GM12875 (cell line): ENCODE measurements at regions not wholly inside any gene's neighbourhood (a gene's known extent, or its start where the extent isn't known, plus 50 kb on each side); places are given as distances from the start of the nearest gene placed in this dataset.
"Not testable (repeated sequence)": the region's sequence is repeated elsewhere in the genome, so short reads cannot be mapped to it uniquely, and the experiment has no call there.

Experiments
- H3K4me3 ChIP-seq: one replicate; pipeline ENCODE4 v1.5.1; 2011; ENCODE audit warnings: low read depth, low read length, control low read depth
- CTCF ChIP-seq: IDR thresholded peaks from 2 replicates; pipeline ENCODE4 v1.5.1; 2011; ENCODE audit warnings: low read depth, mild to moderate bottlenecking, control low read depth, inconsistent platforms, low read length, moderate library complexity, borderline replicate concordance; ENCODE audit not compliant: insufficient read depth

- no peak overlapping the region for H3K4me3 ChIP-seq
- no peak for TF ChIP-seq CTCF
Measured at GRCh38 chr21:35195232-35195631, 146.1 kb upstream of the RUNX1 start.

- TF ChIP-seq CTCF: no peak
- no peak overlapping the region for H3K4me3 ChIP-seq
Measured at GRCh38 chr21:35191754-35192153, 142.7 kb upstream of the RUNX1 start.

GRCh38 chr21:35191128-35191527 lies 142.0 kb upstream of the RUNX1 start:
- no peak overlapping the region for H3K4me3 ChIP-seq
- TF ChIP-seq CTCF: no peak

- H3K4me3 ChIP-seq: no peak overlapping the region
- no peak for TF ChIP-seq CTCF
Measured at GRCh38 chr21:35190201-35190701, 141.1 kb upstream of the RUNX1 start.

GRCh38 chr21:35189077-35189863 lies 140.2 kb upstream of the RUNX1 start:
- no peak for TF ChIP-seq CTCF
- no peak overlapping the region for H3K4me3 ChIP-seq

GRCh38 chr21:35183389-35183788 lies 134.3 kb upstream of the RUNX1 start:
- not testable (repeated sequence) for H3K4me3 ChIP-seq

- TF ChIP-seq CTCF: no peak
- H3K4me3 ChIP-seq: no peak overlapping the region
Measured at GRCh38 chr21:35179990-35180540, 131.0 kb upstream of the RUNX1 start.
